CD4-positive, alpha-beta T cell (primary cell): ENCODE measurements at regions not wholly inside any gene's neighbourhood (a gene's known extent, or its start where the extent isn't known, plus 50 kb on each side); places are given as distances from the start of the nearest gene placed in this dataset.

ENCODE experiments used
- ATAC-seq: fragments of 200-7000 bp; cut with Tn5 transposase; one replicate; pipeline ENCODE4 v1.10.0; 2022; ENCODE audit warnings: mild to moderate bottlenecking; ENCODE audit not compliant: poor library complexity
- CTCF ChIA-PET: fragments of 350-600 bp; sonication (Branson Sonifier 250); formaldehyde crosslinking; loops from one replicate; lab custom pipeline; 2021; ENCODE audit warnings: antibody characterized with exemption, inconsistent platforms; lab: Charles Lee
- POLR2A ChIA-PET: fragments of 350-600 bp; sonication (Branson Sonifier 250); formaldehyde crosslinking; loops from one replicate; lab custom pipeline; 2021; ENCODE audit warnings: antibody characterized with exemption, inconsistent platforms; lab: Charles Lee
- DNase-seq, 14 experiments: peaks; one replicate each; pipeline ENCODE4 v3.0.0-alpha.2; 2013 to 2020; ENCODE audit warnings: mixed read lengths in 2 of 14
- H3K27ac ChIP-seq, 2 donors: one replicate each; pipeline versions ENCODE4 v1.5.1 to v1.7.0; 2013; ENCODE audit warnings: low read length in 2 of 2, low read depth in 1 of 2, mild to moderate bottlenecking in 1 of 2
- H3K27me3 ChIP-seq, 2 experiments: 1 replicate in 1 of 2; 2 replicates in 1 of 2; pipeline versions ENCODE4 v1.6.1 to v1.7.0; 2013; ENCODE audit warnings: low read length in 2 of 2, control low read depth in 1 of 2, mild to moderate bottlenecking in 1 of 2, moderate library complexity in 1 of 2; ENCODE audit not compliant: insufficient read depth in 2 of 2, control insufficient read depth in 1 of 2
- H3K36me3 ChIP-seq: one replicate; pipeline ENCODE4 v1.6.1; 2013; ENCODE audit warnings: low read length, control low read depth; ENCODE audit not compliant: insufficient read depth
- H3K4me1 ChIP-seq: one replicate; pipeline ENCODE4 v1.6.1; 2013; ENCODE audit warnings: low read length, control low read depth; ENCODE audit not compliant: insufficient read depth
- H3K4me3 ChIP-seq: one replicate; pipeline ENCODE4 v1.5.1; 2013; ENCODE audit warnings: mild to moderate bottlenecking, low read length, moderate library complexity
- H3K9me3 ChIP-seq, 2 experiments: 1 replicate in 1 of 2; 2 replicates in 1 of 2; pipeline versions ENCODE4 v1.6.1 to v1.7.0; 2013; ENCODE audit warnings: low read length in 2 of 2, mild to moderate bottlenecking in 2 of 2, control low read depth in 1 of 2, moderate library complexity in 1 of 2; ENCODE audit not compliant: control insufficient read depth in 1 of 2, insufficient read depth in 1 of 2
- H3K27ac Mint-ChIP-seq: one replicate; pipeline ENCODE4 v1.8.0; 2020; ENCODE audit warnings: mixed read lengths
- H3K27me3 Mint-ChIP-seq: one replicate; pipeline ENCODE4 v1.8.0; 2021; ENCODE audit warnings: mixed read lengths
- H3K36me3 Mint-ChIP-seq: one replicate; pipeline ENCODE4 v1.8.0; 2021; ENCODE audit warnings: low read depth, mixed read lengths
- H3K4me1 Mint-ChIP-seq: one replicate; pipeline ENCODE4 v1.8.0; 2021; ENCODE audit warnings: low read depth, mixed read lengths
- H3K4me3 Mint-ChIP-seq: one replicate; pipeline ENCODE4 v1.8.0; 2020; ENCODE audit warnings: mild to moderate bottlenecking, mixed read lengths
- H3K9me3 Mint-ChIP-seq: one replicate; pipeline ENCODE4 v1.8.0; 2020; ENCODE audit warnings: mixed read lengths
- CTCF ChIP-seq: fragments of 200-600 bp; IDR thresholded peaks from one replicate; pipeline ENCODE4 v1.8.0; 2022; ENCODE audit warnings: antibody characterized with exemption, mild to moderate bottlenecking
- intact Hi-C, 2 experiments: fragments of 100-400 bp; cut with DNase I in 1 of 2; cut with micrococcal nuclease in 1 of 2; formaldehyde crosslinking; loops; one replicate each; pipeline versions ENCODE4 v1.15.1 to v1.9.0; 2023 to 2025; cut with DNase I, micrococcal nuclease

- Mint-ChIP-seq H3K27me3 (no peaks in the 10 kb centered on the region), H3K36me3 (no peaks in the 10 kb centered on the region), H3K9me3 (peaks cover 6% of the 10 kb centered on the region), H3K27ac (no peak overlapping the region), H3K4me3 (no peak overlapping the region), H3K4me1 (no peaks in the 10 kb centered on the region)
- DNase-seq (no peak), ATAC-seq (no peak)
- no peak overlapping the region for H3K4me3 ChIP-seq
- no peaks in the 10 kb centered on the region for H3K36me3 ChIP-seq
- no peaks in the 10 kb centered on the region for H3K4me1 ChIP-seq
- no peaks in the 10 kb centered on the region for H3K27me3 ChIP-seq
- POLR2A ChIA-PET: no interaction called here
- CTCF ChIA-PET: no interaction called here
- intact Hi-C loops: no loop called here
- H3K27ac ChIP-seq: no peak overlapping the region
- H3K9me3 ChIP-seq: no peaks in the 10 kb centered on the region
- TF ChIP-seq CTCF: no peak
Observed at GRCh38 chr10:83075016-83075814, 1064.1 kb upstream of the GHITM start.

- Histone ChIP-seq H3K36me3 (no peaks in the 10 kb centered on the region), H3K27ac (no peak overlapping the region), H3K4me3 (no peak overlapping the region), H3K9me3 (no peaks in the 10 kb centered on the region), H3K4me1 (no peaks in the 10 kb centered on the region), H3K27me3 (no peaks in the 10 kb centered on the region)
- Mint-ChIP-seq H3K9me3 (peaks cover 6% of the 10 kb centered on the region), H3K27ac (no peak overlapping the region), H3K27me3 (no peaks in the 10 kb centered on the region), H3K4me3 (no peak overlapping the region), H3K36me3 (no peaks in the 10 kb centered on the region), H3K4me1 (no peaks in the 10 kb centered on the region)
- CTCF ChIA-PET: no interaction called here
- no peak for DNase-seq
- no peak for TF ChIP-seq CTCF
- ATAC-seq: no peak
- intact Hi-C loops: no loop called here
- POLR2A ChIA-PET: no interaction called here
Observed at GRCh38 chr10:83075815-83076355, 1063.4 kb upstream of the GHITM start.

- H3K4me3 Mint-ChIP-seq: no peak overlapping the region
- no peaks in the 10 kb centered on the region for H3K27me3 ChIP-seq
- H3K4me3 ChIP-seq: no peak overlapping the region
- H3K36me3 ChIP-seq: no peaks in the 10 kb centered on the region
- no peaks in the 10 kb centered on the region for H3K27me3 Mint-ChIP-seq
- ChIA-PET CTCF (no interaction called here), POLR2A (no interaction called here)
- H3K36me3 Mint-ChIP-seq: no peaks in the 10 kb centered on the region
- intact Hi-C loops: no loop called here
- H3K9me3 ChIP-seq: no peaks in the 10 kb centered on the region
- no peak for TF ChIP-seq CTCF
- no peak for DNase-seq
- H3K27ac Mint-ChIP-seq: no peak overlapping the region
- no peak for ATAC-seq
- no peaks in the 10 kb centered on the region for H3K4me1 Mint-ChIP-seq
- peaks cover 6% of the 10 kb centered on the region for H3K9me3 Mint-ChIP-seq
- no peaks in the 10 kb centered on the region for H3K4me1 ChIP-seq
- no peak overlapping the region for H3K27ac ChIP-seq
Observed at GRCh38 chr10:83076443-83076842, 1062.9 kb upstream of the GHITM start.
